Tibial artery (tissue), 4 donors: ENCODE measurements at regions not wholly inside any gene's neighbourhood (a gene's known extent, or its start where the extent isn't known, plus 50 kb on each side); places are given as distances from the start of the nearest gene placed in this dataset.

ENCODE experiments used
- DNase-seq, 2 donors: peaks; one replicate each; pipeline ENCODE4 v3.0.0-alpha.2; 2019
- H3K27ac ChIP-seq, 2 donors: fragments of 200-600 bp; sonication (generic) in 1 of 2; 1 replicate in 1 of 2; 2 replicates in 1 of 2; pipeline ENCODE4 v1.5.1; 2018 to 2019; ENCODE audit warnings: mild to moderate bottlenecking in 1 of 2
- H3K27me3 ChIP-seq, 2 donors: fragments of 200-600 bp; sonication (generic) in 1 of 2; one replicate each; pipeline versions ENCODE4 v1.5.1 to v1.6.0; 2016 to 2019
- H3K36me3 ChIP-seq, 3 donors: fragments of 200-600 bp; sonication (generic) in 2 of 3; one replicate each; pipeline ENCODE4 v1.5.1; 2016 to 2019; ENCODE audit warnings: mild to moderate bottlenecking in 2 of 3
- H3K4me1 ChIP-seq, 4 donors: fragments of 200-600 bp; sonication (generic) in 2 of 4; 1 replicate in 3 of 4; 2 replicates in 1 of 4; pipeline ENCODE4 v1.5.1; 2016 to 2019
- H3K4me3 ChIP-seq, 2 donors: fragments of 200-600 bp; sonication (generic) in 1 of 2; 1 replicate in 1 of 2; 2 replicates in 1 of 2; pipeline ENCODE4 v1.5.1; 2018 to 2019; ENCODE audit warnings: mild to moderate bottlenecking in 2 of 2
- H3K9me3 ChIP-seq, 3 donors: fragments of 200-600 bp; sonication (generic) in 1 of 3; one replicate each; pipeline ENCODE4 v1.5.1; 2016 to 2019
- CTCF ChIP-seq, 2 experiments: fragments of 200-600 bp in 1 of 2; fragments of 450-650 bp in 1 of 2; IDR thresholded peaks; one replicate each; pipeline ENCODE4 v1.5.1; 2017 to 2019; ENCODE audit warnings: antibody characterized with exemption in 2 of 2, mild to moderate bottlenecking in 1 of 2, moderate library complexity in 1 of 2
- intact Hi-C: fragments of 100-400 bp; cut with DNase I; formaldehyde crosslinking; loops from one replicate; pipeline ENCODE4 v1.15.0; 2023; ENCODE audit warnings: low total_unique reads

GRCh38 chr16:76959166-76959565, 231.8 kb upstream of the MON1B start:
- Histone ChIP-seq H3K4me3 (no peak overlapping the region), H3K9me3 (peaks cover 0 to 2% (median 0%) of the 10 kb centered on the region in 3 donors), H3K36me3 (no peaks in the 10 kb centered on the region), H3K27ac (no peak overlapping the region), H3K27me3 (no peaks in the 10 kb centered on the region), H3K4me1 (no peaks in the 10 kb centered on the region)
- no peak for DNase-seq
- no peak for TF ChIP-seq CTCF (IDR thresholded peaks at IDR 0.05)
- intact Hi-C loops, result no loop called here

- Histone ChIP-seq H3K27ac (no peak overlapping the region), H3K9me3 (no peaks in the 10 kb centered on the region), H3K36me3 (no peaks in the 10 kb centered on the region), H3K4me3 (no peak overlapping the region), H3K27me3 (no peaks in the 10 kb centered on the region), H3K4me1 (no peaks in the 10 kb centered on the region)
- intact Hi-C loops, result no loop called here
- TF ChIP-seq CTCF (IDR thresholded peaks at IDR 0.05), result no peak
- DNase-seq, result no peak
These were observed 227.2 kb upstream of the MON1B start for GRCh38 chr16:76963614-76964315.

GRCh38 chr16:76964464-76965154, 226.4 kb upstream of the MON1B start:
- no peaks in the 10 kb centered on the region for H3K36me3 ChIP-seq
- no peak for TF ChIP-seq CTCF (IDR thresholded peaks at IDR 0.05)
- no peaks in the 10 kb centered on the region for H3K27me3 ChIP-seq
- no peaks in the 10 kb centered on the region for H3K4me1 ChIP-seq
- no peak overlapping the region for H3K27ac ChIP-seq
- H3K9me3 ChIP-seq, result no peaks in the 10 kb centered on the region
- no peak for DNase-seq
- intact Hi-C loops, result no loop called here
- H3K4me3 ChIP-seq, result no peak overlapping the region

- Histone ChIP-seq H3K9me3 (no peaks in the 10 kb centered on the region), H3K4me3 (no peak overlapping the region), H3K4me1 (no peaks in the 10 kb centered on the region), H3K36me3 (no peaks in the 10 kb centered on the region), H3K27me3 (no peaks in the 10 kb centered on the region), H3K27ac (no peak overlapping the region)
- no peak for DNase-seq
- TF ChIP-seq CTCF (IDR thresholded peaks at IDR 0.05), result no peak
- intact Hi-C loops, result no loop called here
These were observed 220.8 kb upstream of the MON1B start for GRCh38 chr16:76970087-76970744.

- Histone ChIP-seq H3K27me3 (no peaks in the 10 kb centered on the region), H3K9me3 (no peaks in the 10 kb centered on the region), H3K4me3 (no peak overlapping the region), H3K36me3 (no peaks in the 10 kb centered on the region), H3K27ac (no peak overlapping the region), H3K4me1 (no peaks in the 10 kb centered on the region)
- intact Hi-C loops, result no loop called here
- TF ChIP-seq CTCF (IDR thresholded peaks at IDR 0.05), result no peak
- no peak for DNase-seq
These were observed 220.3 kb upstream of the MON1B start for GRCh38 chr16:76970745-76971099.
